ENCODE measurements at regions not wholly inside any gene's neighbourhood (a gene's known extent, or its start where the extent isn't known, plus 50 kb on each side); places are given as distances from the start of the nearest gene placed in this dataset.
"Not testable (repeated sequence)": the region's sequence is repeated elsewhere in the genome, so short reads cannot be mapped to it uniquely, and the experiment has no call there.

DNA sequence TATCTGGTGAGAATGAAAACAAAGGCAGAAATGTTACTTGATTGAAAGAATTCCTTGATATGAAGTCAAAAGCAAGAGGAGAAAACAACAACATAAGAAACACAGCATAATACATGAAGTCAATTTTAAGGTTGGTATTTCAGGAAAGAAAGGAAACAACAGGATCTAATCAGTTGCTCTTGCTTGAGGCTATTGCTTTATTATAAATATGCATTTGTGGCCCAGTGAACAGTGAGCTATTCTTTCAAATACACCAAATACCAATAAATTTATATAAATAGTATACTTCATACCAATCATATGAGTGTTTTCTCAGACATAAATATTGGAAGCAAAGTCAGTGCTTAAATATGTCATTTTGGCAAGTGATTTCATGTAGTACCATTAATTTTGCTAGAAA, 806.6 kb downstream of the NXPH1 start:
- no peak for DNase-seq

DNA sequence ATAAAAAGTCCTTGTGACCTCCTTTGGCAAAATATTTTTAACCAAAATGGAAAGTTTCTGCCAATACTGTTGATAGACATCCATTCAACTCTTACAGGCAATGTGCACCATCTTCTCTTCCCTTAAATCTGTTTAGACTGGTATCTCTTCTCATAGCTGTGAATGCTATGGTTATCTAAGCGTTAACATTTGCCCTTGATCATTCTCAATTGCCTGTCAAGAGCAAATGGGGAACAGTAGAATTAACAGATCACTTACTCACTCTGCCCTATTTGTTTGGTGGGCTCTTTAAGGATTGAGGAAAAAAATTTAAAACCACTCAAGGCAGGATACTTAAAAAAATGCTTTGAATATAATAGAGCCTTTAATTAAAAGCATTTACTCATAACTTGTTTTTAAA, 808.4 kb downstream of the NXPH1 start:
- peak; percentile 26 for DNase-seq

DNA sequence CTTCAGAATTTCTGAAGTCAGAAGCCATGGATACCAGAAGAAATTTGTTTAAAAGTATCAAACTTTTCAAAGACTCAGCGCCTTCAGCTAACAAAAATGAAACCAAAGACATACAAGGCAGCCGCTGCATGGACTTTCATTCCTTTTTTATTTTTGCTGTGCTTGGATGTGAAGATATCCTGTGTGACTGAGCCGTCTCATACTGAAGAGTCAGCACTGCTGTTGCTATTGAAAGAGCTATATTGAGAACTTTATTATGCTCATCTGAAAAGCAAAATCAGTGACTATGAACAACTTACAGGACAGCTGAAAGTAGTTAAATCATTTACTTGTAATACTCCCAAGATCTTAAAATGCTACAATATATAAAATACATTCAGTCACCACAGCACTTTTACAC, 809.2 kb downstream of the NXPH1 start:
- DNase-seq = peak; percentile 44

DNA sequence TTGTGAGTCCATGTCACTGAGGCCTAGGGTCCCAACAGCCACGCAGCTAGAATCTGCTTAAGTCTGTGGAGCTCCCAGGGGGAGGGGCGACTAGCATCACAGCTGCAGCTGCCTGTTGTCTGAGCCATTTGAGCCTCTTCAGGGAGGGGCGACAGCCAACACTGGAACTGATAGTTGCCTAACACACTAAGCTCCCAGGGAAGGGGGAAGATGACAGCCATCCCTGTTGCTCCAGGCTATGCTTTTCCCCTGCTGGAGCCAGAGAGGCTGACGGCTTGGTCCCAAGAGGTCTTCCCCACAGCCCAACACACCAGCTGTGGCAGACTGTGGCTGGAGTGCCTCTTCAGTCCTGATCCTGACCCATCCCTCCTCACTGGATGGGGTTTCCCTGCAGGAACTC, 817.5 kb downstream of the NXPH1 start:
- DNase-seq = no peak

DNA sequence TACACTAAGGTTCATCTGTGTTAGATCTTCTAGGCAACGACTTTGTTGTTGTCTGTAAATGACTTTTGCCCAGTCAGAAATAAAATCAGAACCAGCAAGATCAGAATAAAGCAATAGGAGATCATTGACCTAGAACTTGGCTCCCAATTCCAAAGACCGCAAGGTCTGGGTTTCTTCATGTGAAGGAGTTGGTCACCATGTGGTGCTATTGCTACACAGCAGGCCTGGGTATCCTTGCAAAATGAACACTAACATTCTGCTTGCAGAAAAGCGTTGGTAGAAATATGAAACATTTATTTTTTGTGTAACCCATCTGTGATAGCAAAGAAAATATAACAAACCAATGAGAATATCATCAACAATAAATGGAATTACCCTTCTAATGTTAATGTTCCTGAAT, 831.0 kb downstream of the NXPH1 start:
- DNase-seq = no peak

DNA sequence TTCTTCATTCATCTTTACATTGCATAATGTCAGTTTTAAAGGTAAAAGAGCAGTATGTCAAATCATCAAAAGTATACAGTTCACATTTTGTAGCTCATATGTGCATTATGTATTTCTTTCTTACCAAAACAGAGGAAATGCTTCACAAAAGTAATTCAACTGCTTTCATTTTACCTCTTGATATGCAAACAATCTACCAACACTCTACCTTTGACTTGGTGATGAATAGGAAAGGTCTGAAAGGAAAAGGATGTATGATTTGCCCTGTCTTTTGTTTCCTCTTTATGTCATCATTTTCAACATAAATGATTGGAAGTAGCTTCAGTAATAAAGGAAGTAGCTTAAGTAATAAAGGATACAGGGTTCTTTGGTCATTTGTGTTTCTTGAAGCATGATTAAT, 846.7 kb downstream of the NXPH1 start:
- DNase-seq = no peak

DNA sequence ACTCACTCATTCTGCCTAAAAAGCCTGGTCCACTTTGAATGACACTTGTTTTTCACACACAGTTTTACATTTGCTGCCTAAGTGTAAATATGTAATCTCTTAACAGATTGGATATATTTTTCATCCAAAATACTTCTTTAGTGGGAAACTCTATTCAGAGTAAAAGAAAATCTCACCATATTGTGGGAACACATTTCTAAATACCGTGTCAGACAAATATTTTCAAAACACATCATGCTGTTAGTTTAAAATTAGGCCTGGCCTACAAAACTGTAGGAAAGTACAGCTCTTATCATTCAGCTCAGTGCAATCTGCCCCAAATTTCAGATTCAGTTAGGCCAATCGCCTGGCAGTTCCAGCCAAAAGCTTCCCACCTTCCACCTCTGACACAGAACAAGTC, 849.8 kb downstream of the NXPH1 start:
- DNase-seq = no peak

DNA sequence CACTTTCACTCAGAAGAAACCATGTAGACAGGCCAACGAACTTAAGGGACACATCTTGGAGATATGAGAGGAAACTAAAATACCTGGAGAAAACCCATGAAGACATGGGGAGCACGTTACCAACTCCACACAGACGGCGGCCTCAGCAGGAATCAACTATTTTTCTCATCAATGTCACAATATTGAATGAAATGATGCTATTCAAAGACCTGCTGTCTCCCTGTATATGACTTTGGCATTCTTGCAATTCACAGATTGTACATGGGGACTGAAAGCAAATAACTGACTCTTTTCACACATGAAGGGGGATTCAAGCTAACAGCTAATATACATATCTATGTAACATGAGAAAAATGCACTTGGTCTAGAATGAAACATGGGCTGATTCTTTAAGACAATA, 869.0 kb downstream of the NXPH1 start:
- DNase-seq = no peak

DNA sequence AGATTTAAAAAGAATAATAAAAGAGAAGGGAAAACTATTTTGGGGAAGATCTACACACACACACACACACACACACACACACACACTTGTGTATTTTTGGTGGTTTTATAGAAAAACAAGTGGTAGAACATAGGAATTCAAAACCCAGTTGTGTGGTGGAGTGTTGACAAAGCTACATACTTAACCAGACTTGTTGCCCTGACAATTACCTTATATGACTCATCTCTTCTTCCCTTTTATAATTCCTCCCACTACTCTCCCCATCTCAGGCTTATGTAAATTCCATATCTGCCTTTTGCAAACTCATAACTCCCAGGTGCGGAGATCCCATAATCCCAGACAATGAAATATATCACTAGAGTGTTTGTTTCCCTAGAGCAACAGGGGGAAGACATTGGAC, 873.7 kb downstream of the NXPH1 start:
- DNase-seq = no peak

DNA sequence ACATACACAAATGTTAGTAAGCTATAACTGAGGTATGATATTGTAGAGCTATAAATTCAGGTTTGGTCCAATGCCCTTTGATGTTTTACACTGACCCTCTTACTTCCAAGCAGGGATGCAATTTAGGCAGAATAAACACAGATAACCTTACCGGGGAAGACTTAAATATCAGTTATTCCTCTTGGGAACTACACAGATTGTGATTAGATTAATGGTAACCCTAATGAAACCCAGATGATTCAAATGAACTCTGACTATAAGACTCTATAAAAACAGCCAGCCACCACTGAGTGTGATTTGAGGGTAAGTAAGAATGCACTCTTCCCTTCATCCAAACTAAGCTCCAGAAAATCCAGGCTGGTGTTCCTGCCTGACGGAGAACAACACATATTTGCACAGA, 891.1 kb downstream of the NXPH1 start:
- DNase-seq = no peak

DNA sequence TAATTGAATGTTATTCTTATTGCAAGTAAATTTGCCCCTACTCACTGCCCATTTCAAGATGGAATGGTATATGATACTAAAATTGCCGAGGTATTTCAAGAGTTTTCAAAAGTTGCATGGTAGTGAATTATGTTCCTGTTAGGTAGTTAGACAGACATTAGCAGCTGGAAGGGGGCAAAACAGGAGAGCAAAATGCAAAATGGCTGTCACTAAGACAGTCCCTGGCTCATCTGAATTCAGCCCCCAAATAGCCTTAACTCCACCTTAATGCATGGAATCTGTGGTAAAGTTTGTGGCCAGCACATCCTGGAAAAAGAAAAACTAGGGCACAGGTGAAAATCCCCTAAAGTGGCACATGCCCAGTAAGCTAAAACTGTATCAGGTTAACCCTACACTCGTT, 894.9 kb downstream of the NXPH1 start:
- no peak for DNase-seq

DNA sequence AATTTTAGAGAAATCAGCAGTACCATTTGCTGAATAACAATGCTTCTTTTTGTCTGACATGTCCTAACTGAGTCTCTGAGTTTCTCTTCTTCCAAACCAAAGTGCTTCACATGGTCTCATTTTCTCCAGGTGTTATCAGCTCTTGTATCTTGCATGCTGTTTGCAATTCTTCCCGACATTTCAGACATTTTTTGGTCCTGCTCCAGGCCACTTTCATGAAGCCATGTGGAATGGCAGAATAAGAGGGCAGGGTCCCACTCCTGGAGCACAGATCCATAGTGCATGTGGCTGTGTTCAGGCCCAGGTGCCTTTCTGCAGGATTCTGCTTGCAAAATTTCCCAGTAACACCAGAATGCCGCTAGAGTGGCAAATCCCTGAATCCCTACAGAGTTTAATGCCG, 916.2 kb downstream of the NXPH1 start:
- DNase-seq = no peak

DNA sequence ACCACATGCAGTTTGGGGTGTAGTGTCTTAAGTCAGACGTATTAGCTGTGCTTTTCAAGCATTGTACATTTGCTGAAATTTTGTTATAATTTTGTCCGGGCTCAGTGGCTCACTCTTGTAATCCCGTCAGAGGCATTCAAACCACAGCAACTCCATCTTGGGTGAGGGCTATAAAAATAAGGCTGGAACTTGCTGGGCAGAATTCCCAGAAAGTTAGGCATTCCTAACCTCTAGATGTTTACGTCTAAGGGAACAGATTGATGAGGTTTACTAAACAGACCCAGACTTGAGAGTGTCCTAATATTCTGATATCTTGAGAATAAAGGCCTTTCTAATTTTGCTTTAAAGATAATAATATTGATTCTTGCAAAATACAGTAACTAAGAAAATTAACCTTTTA, 957.8 kb downstream of the NXPH1 start:
- no peak for DNase-seq

DNA sequence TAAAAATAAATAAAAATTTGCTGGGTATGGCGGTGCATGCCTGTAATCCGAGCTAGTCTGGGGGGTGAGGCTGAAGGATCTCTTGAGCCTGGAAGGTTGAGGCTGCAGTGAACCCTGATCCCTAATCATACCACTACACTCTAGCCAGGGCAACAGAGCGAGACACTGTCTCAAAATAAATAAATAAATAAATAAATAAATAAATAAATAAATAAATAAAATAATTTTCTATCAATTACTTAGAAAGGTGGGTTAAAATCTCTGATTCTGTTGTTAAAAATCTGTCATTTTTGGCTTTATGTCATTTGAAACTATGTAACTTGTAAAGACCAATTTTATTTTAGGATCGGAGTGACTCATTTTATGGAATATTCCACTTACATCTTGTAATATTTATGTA, 958.6 kb downstream of the NXPH1 start:
- DNase-seq = no peak

DNA sequence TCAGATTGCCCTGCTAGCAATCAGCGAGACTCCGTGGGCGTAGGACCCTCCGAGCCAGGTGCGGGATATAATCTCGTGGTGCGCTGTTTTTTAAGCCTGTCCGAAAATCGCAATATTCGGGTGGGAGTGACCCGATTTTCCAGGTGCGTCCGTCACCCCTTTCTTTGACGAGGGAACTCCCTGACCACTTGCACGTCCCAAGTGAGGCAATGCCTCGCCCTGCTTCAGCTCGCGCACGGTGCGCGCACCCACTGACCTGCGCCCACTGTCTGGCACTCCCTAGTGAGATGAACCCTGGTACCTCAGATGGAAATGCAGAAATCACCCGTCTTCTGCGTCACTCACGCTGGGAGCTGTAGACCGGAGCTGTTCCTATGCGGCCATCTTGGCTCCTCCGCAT, 971.0 kb downstream of the NXPH1 start:
- not testable (repeated sequence) for DNase-seq

DNA sequence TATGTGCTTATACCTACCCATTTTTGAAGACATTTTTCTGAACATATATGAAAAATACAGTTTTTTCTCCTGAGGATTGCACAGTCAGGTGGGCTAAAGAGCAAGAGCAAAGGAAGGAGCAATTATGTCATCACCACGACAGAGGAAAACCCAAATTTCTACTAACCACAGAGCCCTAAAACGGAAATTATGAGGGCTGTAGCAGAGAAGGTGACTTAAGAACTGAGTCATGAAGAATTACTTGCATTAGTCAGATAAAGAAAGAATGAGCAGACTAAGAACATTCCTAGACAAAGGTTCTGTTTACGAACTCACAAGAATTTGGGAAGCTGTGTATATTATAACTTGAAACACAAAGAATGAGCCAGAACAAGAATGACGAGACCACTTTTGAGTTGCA, 974.4 kb downstream of the NXPH1 start:
- peak; percentile 0 for DNase-seq

DNA sequence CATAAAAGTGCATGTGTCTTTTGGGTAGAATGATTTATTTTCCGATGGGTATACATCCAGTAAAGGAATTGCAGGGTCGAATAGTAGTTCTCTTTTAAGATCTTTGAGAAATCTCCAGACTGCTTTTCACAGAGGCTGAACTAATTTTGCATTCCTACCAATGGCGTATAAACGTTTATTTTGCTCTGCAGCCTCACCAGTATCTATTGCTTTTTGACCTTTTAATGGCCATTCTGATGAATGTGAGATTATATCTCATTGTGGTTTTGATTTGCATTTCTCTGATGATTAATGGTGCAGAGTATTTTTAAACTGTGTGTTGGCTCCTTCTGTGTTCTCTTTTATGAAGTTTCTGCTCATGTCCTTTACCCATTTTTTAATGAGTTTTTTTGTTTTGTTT, 1020.1 kb downstream of the NXPH1 start:
- no peak for DNase-seq

DNA sequence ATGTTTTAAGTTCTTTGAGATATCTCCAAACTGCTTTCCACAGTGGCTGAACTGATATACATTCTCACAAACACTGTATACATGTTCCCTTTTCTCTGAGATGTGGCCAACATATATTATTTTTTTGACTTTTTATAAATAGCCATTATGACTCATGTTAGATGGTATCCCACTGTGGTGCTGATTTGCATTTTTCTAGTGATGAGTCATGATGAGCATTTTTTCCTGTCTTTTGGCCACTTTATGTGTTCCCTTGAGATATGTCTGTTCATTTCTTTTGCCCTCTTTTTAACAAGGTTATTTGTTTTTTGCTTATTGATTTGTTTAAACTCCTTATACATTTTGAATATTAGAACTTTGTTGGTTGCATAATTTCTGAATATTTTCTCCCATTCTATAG, 1055.1 kb downstream of the NXPH1 start:
- DNase-seq = peak; percentile 67

DNA sequence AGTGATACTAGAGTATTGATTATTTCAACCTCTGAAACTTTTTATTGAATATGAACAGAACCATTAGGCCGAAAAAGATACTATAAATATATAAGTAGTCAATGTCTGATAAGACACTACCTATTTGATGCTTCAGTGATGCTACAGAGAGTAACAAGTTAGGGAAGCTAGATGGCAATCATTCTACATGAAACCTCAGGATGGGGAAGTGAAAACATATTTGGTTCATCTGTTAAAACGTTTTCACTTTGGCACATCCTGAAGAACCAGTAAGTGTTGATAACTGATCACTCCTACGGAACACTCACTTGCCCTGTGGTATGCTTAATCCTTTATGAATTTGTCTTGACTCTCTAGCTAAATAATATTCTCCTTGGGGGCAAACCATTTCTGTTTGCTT, 1064.9 kb downstream of the NXPH1 start:
- peak; percentile 32 for DNase-seq

DNA sequence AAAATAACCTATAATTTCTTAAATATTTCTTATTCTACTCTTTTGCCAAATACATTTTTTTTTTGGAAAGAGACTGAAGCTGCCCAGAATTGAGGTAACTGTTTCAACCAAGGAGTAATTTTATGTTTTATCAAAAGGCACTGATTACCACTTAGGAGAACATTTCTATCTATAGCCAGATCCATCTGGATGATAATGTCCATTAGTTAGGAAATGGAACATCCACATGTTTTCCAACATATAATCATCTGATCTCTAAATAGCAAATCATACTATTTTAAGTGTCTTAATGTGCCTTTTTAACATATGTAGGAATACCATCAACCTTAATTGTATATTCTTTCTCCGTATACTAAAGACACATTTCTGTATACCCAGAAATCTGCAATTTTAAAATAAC, 1068.9 kb downstream of the NXPH1 start:
- DNase-seq = no peak

DNA sequence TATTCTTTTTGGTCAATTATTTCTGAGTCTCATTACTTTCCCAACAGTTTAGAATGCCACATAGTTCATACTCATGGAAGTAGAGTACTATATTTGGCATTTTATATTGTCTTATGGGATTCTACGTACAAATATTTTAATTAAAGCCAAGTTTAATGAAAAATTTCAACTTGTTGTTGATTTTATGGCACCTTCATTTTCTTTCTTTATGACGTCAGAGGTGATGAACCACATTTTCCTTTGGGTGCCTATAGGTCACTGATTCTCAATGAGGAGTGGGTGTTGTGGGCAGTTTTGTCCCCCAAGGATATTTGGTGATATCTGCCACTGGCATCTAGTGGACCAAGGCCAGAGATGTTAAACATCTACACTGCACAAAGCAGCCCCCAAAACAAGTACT, 1071.3 kb downstream of the NXPH1 start:
- DNase-seq = no peak

DNA sequence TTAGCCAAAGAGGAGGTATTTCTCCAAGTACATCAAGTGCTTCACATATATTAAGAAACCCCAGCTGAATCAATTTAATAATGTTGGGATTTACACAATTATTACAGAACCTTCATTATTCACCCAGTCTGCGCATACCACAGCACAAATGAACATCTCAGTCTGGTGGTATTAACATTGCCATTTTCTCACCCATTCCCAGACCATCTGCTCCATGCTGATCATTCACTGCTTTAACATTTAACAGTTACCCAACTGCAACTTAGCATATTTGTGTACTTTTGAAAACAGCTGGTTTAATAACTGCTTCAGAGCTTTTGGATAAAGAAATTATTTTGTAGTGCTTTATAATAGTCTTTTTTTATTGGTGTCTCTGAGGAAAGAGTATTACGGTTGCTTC, 1072.1 kb downstream of the NXPH1 start:
- no peak for DNase-seq

DNA sequence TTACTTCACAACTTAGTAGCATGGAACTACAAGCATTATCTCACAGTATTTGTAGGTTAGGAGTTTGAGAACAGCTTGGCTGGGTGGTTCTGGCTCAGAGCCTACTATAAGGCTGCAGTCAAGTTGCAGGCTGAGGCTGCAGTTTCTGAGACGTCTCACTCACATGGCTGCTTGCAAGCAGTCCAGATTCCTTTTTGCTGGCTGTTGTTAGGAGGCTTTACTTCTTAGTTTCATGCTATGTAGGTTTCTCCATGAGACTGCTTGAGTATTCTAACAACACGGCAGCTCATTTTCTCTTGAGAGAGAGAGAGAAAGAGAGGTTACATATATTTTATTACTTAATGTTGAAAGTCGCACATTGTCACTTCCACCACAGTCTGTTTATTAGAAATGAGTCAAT, 1073.9 kb downstream of the NXPH1 start:
- no peak for DNase-seq

DNA sequence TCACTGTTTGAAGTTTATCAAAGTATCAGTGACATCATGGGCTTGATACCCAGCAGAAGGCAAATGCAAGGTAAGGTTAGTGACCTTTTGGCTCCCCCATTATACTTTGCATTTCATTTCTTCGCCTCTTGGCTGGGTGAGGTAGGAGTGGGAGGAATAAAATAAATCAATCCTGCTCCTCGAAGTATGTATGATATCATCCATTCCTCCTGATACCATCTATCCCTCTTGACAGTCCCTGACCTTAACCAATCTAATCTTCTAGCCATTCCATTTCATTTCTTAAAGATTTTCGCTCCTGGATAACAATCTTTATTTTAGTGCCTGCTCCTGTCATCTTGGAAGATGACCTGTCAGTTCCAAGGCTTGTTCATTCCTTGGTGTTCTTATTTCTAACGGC, 1083.3 kb downstream of the NXPH1 start:
- DNase-seq = no peak

DNA sequence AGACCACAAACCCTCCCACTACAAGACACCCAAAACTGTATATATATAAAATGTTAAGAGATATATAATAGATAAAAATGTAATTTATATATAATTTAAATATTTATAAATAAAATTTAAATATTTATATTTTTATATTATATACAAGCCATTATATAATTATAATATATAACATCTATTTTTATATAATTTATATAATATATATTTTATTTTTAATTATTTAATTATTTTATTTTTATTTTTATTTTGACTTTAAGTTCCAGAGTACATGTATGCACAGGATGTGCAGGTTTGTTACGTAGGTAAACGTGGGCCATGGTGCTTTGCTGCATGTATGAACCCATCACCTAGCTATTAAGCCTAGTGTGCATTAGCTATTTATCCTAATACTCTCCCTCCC, 1090.2 kb downstream of the NXPH1 start:
- DNase-seq = no peak

DNA sequence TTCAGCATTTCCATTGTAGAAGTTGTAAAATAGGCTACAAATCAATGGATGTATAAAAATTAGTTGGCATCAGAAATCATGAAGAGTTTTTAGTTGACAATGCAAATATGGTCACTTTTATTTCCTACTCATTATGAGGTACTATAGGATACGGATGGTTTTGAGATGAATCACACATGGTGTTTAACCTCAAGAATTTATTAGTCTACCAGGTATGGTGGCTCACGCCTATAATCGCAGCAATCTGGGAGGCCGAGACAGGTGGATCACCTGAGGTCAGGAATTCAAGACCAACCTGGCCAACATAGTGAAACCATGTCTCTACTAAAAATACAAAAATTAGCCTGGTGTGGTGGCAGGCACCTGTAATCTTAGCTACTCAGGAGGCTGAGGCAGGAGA, 1119.0 kb downstream of the NXPH1 start:
- not testable (repeated sequence) for DNase-seq

Data from OCI-M1 (cell line).